GM19452 (cell line): ENCODE measurements at regions not wholly inside any gene's neighbourhood (a gene's known extent, or its start where the extent isn't known, plus 50 kb on each side); places are given as distances from the start of the nearest gene placed in this dataset.
A peak's percentile ranks its signal among the peaks of the same experiment; 100 is the strongest.

ENCODE experiments used
- ATAC-seq: cut with Tn5 transposase; IDR thresholded peaks from one replicate; pipeline ENCODE4 v1.9.1; 2021; ENCODE audit not compliant: unreplicated experiment

GRCh38 chr2:34371711-34372110 lies 772.6 kb upstream of the FAM98A start:
- no peak for ATAC-seq

GRCh38 chr2:34368304-34368703 lies 769.2 kb upstream of the FAM98A start:
- ATAC-seq, result no peak

- ATAC-seq, result no peak
Observed at GRCh38 chr2:34365932-34366331, 766.8 kb upstream of the FAM98A start.

DNA sequence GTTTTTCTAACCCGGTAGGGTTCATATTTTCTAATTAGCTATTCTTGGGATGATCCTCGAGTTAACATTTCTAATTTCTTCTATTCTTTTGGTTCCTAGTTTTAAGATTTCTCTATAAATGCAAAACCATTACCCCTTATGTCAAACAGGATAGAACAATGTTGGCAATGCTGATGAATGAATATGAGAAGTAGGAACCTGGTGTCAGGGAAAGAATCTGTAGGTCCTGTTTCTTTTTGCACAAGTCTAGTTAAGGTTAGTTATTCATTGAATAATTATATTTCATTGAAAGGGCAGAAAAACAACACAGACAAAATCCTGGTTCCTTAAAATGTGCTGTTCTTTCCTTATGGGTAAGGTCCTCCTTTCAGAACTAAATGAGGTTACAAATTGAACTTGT lies 766.4 kb upstream of the FAM98A start:
- ATAC-seq, result no peak

DNA sequence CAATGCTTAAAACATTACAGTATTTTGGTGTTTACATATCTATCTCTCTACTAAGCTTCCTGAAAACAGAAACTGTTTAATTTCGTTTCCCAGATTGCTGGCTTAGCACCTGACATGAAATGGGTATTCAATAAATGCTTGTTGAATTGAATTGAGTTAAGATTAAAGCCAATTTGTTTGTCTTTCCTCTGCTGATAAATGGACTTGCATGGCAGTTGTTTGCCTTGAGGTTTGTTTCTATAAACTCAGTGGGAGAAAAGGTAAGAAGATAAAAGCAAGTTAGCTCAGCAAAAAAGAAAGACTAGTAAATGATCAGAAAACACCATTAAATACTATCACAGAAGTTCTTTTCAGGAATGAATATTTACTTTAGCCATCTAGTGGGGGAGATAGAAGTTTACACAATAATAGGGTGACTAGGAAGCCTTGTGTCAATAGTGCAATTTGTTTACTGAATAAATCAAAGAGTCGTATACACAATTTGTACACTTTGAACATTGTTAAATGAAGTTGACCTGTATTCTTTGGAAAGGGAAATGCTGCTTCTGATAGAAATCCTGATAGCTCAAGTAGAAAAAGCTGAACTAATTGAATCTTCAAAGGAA lies 754.5 kb upstream of the FAM98A start:
- ATAC-seq, result no peak

GRCh38 chr2:34349527-34349926 lies 750.4 kb upstream of the FAM98A start:
- no peak for ATAC-seq

GRCh38 chr2:34345030-34345429 lies 745.9 kb upstream of the FAM98A start:
- ATAC-seq, result no peak

DNA sequence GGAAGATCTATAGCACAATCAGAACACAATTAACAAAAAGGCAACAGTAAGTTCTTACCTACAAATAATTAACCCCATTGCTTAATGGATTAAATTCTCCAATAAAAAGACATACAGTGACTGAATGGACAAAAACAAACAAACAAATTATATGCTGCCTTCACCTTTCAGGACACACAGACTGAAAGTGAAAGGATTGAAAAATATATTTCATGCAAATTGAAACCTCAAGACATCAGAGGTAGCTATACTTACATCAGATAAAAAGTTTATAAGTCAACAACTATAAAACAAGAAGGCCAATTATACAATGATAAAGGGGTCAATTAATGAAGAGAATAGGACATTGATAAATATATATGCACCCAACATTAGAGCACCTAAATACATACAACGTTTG lies 741.2 kb upstream of the FAM98A start:
- no peak for ATAC-seq

DNA sequence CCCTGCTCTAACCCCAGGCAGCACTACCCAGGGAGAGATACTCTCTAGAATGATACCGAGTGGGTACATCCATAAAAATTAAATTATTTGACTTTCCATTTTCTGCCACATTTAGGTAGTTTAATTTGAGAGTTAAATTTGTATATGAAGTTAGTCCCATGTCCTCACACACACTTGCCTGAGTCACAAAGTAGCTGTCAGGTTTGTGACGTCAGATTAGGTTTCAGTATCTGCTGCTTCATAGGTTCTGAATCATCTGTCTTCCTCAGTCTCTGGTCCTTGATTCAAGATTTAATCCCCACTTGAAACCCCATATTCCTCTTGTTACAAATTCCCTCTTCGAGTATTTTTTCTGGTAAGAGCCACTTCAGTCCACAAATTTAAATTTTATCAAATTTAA lies 738.6 kb upstream of the FAM98A start:
- ATAC-seq, result no peak

- no peak for ATAC-seq
Observed at GRCh38 chr2:34332813-34333212, 733.7 kb upstream of the FAM98A start.

DNA sequence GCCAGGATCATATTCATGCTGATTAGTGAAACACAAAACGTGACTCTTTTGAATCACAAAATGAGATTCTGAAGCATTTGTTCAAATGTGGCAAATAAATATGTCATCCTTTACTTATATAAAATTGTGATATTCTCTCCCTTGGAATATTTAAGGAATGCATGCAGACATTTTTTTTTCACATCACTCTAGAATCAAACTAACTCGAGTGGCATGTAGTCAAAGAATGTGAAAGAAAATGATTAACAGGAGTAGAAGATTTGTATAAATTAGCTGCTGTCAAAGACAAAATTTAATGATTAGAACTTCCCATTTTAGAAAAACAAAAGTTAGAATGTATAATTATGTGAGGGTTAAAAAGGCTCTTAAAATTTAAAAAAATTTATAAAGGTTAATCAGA lies 721.0 kb upstream of the FAM98A start:
- ATAC-seq, result no peak

GRCh38 chr2:34317797-34318196 lies 718.7 kb upstream of the FAM98A start:
- ATAC-seq, result no peak

- no peak for ATAC-seq
Observed at GRCh38 chr2:34316788-34317187, 717.7 kb upstream of the FAM98A start.

DNA sequence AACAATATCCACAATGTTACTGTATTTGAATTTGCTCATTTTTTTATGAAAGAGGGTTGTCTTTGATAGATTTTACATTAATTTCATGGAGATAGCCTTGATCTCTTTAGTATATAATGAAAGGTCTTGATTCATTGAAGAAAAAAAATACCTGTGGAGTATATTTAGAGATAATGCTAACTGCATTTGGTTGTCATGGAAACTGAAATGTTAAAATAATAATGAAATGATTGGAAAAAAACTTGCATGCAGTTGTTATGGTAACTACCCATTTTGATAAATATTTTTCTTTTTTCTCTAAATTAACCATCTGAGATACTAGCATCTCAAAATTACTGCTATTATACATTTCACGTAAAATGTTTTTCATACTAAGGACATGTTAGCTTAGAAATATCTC lies 712.7 kb upstream of the FAM98A start:
- ATAC-seq, result no peak

DNA sequence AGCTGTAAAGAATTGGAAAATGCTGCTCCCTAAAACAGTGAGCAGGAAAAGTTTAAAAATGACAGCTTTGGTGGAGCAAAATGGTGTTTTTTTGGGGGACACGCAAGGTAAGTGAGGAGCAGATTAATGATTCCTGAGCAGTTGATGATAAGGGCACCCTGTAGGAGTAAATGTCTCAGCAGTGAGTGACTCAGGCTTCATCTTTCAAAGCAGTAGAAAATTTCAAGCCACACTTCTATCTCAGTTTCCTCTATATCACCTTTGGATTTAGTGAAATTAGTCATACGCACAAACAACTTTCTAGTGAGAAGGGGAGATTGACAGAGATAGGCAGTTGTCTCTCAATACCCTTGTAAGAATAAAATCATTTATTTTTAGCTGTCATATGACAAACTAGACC lies 709.0 kb upstream of the FAM98A start:
- ATAC-seq, result no peak

- ATAC-seq, result no peak
Observed at GRCh38 chr2:34307636-34308035, 708.5 kb upstream of the FAM98A start.

DNA sequence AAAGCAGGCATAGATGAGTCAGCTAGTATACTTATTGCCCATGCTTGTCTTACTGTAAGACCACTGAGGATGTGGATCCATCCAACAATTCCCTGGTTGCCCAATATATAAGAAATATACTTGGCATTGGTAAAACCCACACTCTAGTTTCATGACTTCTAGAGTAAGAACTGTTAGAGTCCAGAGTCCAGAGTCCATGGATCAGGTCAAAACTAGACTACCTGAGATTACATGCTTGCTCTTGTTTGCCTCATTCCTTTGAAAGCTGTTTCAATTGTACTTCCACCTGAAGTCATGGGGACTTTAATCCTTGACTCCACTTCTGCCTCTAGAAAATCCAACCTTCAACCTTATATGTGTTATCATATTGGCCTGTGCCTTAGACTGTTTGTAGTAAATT lies 707.6 kb upstream of the FAM98A start:
- ATAC-seq, result no peak

- ATAC-seq, result no peak
Observed at GRCh38 chr2:34305587-34305986, 706.5 kb upstream of the FAM98A start.

DNA sequence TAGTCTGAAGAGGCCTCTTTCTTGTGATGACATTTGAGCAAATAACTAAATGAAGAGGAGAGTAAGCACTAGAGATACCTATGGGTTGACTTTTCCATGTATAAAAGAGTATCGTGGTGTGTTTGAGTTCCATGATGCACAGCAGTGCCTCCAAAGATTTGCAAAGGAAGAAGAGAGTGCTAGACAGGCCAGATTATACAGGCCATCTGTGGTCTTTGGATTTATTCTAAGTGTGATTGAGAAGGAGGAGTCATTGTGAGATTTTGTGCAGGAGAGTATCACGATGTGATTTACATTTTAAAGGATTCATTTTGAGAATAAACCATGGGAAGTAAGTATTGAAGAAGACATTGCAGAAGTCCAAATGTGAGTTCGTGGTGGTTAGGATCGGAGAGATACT lies 695.9 kb upstream of the FAM98A start:
- ATAC-seq, result no peak

DNA sequence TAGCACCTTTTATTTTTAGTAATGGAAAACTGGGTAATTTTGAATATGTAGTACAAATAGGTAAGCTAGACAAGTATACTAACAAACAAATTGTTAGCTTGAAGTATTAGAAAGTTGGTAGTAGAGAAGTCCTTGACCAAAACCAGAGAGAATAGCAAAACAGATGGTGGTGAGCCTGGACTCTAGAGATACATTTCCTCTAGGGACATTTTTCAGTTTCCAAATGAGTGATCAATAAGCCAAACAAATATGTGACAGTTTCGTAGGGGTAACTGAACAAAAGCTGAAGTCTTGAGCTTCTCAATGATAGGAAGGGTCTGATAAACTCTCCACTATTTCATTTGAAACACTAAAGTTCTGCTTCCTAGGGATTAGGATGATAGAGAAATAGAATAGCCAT lies 692.0 kb upstream of the FAM98A start:
- peak; percentile 85 for ATAC-seq

- ATAC-seq, result no peak
Observed at GRCh38 chr2:34288016-34288415, 688.9 kb upstream of the FAM98A start.

DNA sequence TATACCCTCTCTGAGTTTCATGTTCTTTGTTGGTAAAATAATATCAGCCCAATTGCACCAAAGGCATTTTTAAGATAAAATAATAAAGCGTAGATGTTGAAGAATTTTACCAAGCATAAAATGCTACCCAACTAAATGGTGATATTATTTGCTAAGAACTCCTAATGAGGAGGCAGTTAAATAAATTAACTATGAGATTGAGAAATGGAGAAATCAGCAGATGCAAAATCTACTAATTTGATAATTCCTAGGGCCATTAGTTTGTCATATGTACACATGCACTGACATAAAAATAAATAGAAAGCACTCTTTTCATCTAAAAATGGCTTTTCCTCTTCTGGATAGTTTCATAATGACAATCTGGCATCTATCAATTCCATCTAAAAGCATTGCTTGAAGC lies 681.5 kb upstream of the FAM98A start:
- ATAC-seq, result no peak

DNA sequence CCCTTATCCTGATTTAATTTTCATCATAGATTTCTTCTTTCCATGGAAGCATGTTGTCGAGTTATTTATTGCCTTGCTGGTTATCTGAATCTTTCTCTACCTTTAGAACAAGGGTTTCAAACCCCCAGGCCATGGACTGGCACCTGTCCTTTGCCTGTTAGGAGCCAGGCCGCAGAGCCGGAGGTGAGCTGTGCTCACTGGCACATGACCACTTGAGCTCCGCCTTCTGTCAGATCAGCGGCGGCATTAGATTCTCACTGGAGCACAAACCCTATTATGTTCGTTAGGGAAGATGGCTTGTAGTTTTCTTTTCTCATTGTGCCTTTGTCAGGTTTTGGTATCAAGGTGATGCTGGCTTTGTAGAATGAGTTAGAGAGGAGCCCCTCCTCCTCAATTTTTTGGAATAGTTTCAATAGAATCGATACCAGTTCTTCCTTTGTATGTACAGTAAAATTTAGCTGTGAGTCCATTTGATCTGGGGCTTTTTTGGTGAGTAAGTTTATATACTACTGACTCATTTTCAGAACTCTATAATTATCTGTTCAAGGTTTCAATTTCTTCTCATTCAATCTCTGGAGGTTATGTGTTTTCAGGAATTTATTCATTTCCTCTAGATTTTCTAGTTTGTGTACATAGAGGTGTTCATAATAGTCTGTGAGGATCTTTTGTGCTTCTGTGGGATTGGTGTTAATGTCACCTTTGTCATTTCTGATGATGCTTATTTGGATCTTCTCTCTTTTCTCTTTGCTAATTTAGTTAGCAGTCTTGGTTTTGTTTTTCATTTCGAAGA lies 668.0 kb upstream of the FAM98A start:
- peak; percentile 81 for ATAC-seq
